LNCAP (cell line): ENCODE measurements at regions not wholly inside any gene's neighbourhood (a gene's known extent, or its start where the extent isn't known, plus 50 kb on each side); places are given as distances from the start of the nearest gene placed in this dataset.

Source experiments
- CTCF ChIP-seq: fragments of 450-650 bp; IDR thresholded peaks from 2 replicates; pipeline ENCODE4 v1.5.1; 2017; ENCODE audit warnings: mild to moderate bottlenecking

- no peak for TF ChIP-seq CTCF
These were observed 164.2 kb downstream of the NDUFA12 start for GRCh38 chr12:94839347-94839746.

- TF ChIP-seq CTCF: no peak
These were observed 169.4 kb downstream of the NDUFA12 start for GRCh38 chr12:94834036-94834625.

- TF ChIP-seq CTCF: no peak
These were observed 170.5 kb downstream of the NDUFA12 start for GRCh38 chr12:94832780-94833681.

- TF ChIP-seq CTCF: no peak
These were observed 171.4 kb downstream of the NDUFA12 start for GRCh38 chr12:94832105-94832504.

- TF ChIP-seq CTCF: no peak
These were observed 172.3 kb downstream of the NDUFA12 start for GRCh38 chr12:94831081-94831751.

- no peak for TF ChIP-seq CTCF
These were observed 173.9 kb downstream of the NDUFA12 start for GRCh38 chr12:94829552-94829951.

GRCh38 chr12:94819011-94819410 is 168.7 kb upstream of the TMCC3 start:
- no peak for TF ChIP-seq CTCF
